CD4-positive, alpha-beta T cell treated with Interleukin-15 for 1 hour (primary cell): ENCODE measurements at regions not wholly inside any gene's neighbourhood (a gene's known extent, or its start where the extent isn't known, plus 50 kb on each side); places are given as distances from the start of the nearest gene placed in this dataset.

ENCODE experiments used
- DNase-seq: peaks from one replicate; pipeline ENCODE4 v3.0.0-alpha.2; 2020

DNA sequence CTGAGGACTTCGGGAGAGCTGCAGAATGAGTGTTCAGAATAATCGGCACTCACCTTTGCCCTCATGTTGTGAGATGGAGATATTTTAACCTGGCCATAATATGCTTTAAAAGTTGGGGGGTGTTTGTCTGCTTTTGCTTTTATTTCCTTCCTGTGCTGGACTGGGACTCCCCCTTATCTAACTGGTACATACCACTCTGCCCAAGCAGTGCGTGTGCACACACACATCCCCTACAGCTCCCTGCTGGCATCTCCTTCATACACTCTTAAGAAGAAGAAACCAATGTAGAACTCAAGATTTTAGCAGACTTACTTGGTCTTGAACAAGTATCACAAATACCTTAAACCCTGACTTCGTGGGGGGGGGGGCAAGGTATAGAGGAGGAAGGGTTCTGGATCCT lies 146.2 kb upstream of the DMRT1 start:
- no peak for DNase-seq

DNA sequence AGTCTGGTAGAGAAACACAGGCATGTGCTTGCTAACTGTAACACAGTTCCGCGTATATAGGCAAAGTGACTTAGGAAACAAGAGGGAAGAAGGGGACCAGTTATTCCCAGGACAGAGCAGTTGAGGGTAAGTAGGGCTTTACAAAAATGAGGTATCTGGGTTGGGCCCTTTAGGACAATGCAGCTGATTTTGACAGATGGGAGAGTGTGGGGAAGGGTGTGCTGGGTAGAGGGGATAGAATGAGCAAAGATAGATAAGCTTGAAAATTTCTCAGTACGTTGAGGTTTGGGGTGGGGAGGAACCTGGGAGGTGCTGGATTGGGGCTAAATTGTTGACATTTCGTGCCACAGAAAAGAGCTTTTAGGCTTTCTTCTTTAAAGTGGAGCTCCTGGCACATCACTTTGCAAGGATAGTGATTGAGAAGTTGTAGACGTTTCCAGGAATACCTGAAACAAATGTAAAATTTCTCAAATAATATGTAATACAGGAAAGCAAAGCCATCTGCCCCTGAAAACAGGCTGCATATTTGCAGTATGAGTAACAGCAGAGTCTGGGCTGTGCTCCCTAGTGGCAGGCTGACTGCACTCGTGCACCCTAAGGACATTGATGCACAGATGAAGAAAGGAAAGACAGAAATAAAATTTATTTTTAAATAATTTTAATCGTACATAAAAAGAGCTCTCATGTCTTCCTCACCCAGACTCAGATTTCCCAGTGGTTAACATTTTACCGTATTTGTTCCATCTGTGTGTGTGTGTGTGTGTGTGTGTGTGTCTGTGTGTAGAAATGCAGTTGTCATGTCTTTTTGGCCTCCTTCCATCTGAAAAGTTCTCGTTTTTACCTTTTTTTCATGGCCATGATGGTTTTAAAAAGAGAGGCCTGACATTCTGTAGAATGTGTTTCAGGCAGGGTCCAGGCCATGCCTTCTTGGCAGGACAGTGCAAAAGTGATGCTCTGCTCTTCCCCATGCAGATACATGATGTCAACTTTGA lies 144.9 kb upstream of the DMRT1 start:
- no peak for DNase-seq

DNA sequence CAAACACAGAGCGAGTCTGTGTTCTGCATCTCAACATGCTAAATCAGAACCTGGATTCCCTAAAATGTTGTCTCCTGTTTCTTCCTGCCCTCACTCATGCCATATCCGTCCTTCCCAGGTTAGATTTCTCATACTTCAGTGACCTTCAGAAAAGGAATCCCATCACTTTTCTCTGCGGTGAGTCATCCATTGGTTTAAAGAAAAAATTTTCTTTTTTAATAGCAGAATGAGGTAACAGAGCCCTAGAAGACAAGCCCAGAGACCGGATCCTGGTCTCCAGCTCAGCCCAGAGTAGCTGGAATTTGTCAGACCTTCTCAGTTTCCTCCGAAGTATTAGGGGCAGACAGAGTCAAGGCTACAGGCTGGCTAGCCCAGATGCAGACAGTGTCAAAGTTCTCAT lies 143.2 kb upstream of the DMRT1 start:
- no peak for DNase-seq

DNA sequence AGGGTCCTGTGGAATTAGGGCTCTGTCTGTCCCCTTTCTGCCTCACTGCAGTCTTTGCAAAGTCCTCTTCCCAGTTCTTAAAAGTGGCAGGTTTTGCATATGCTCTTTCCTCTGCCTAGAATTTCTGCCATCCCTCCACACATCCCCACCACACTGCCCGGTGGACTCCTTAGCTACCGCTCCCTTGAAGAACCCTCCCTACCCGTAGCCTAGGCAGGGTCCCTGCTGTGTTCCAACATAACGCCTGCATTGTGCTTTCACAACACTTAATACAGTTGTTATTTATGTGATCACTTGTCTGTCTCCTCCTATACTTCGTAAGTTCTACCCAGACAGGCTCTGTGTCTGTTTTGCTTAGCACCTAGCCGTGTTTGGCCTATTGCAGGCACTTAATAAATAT lies 142.5 kb upstream of the DMRT1 start:
- no peak for DNase-seq

DNA sequence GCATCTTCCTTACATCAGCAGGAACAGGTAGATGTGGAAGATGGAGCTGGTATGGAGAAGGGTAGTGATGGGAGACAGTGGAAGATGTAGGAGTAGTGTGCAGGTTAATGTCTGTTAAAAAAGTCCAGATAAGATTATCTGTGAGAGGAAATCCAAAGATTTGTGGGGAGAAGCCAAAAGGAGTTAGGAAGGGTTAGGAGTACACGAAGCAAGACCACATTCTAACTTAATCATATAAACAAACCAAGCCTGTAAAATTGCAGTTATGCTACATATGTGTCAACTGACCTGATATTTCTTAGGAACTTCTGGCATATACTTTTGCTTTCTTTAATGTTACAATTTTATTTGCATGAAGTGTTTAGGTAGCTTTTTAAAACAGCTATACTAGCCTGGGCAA lies 142.1 kb upstream of the DMRT1 start:
- DNase-seq, result no peak

DNA sequence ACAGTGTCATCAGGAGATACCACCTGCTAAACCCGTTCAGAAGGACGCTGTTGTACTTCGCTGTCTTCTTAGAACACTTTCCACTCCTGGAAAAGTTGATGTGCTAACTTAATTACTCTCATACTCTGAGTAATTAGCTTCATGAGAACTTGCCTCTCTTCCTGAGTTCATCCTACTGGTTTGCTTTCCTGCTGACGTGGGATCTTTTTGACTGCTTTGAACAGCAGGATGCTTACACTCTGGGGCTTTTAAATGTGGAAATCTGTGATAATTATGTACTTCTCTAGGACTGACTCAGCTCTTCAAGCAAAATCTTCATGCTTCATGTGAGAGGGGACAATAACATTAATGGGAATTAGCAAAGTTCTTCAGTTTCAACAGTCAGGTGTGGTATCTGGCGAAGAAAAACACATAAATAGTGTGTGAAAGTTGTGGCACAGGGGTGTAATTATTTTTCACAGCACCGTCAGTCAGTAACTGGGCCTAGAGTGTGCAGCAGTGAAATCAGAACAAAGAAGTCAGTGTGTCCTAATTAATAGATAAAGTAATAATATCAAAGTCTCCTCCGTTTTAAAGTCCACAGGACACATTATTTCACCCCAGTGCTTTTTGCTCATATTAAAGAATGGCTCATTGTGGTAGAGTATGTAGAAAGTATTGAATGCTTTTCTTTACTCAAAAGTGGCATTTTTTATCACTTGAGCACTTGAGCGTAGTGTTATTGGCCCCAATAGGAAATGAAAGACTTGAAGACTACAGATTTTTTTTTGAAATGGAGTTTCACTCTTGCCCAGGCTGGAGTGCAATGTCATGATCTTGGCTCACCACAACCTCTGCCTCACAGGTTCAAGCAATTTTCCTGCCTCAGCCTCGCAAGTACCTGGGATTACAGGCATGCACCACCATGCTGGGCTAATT lies 140.9 kb upstream of the DMRT1 start:
- DNase-seq, result no peak

DNA sequence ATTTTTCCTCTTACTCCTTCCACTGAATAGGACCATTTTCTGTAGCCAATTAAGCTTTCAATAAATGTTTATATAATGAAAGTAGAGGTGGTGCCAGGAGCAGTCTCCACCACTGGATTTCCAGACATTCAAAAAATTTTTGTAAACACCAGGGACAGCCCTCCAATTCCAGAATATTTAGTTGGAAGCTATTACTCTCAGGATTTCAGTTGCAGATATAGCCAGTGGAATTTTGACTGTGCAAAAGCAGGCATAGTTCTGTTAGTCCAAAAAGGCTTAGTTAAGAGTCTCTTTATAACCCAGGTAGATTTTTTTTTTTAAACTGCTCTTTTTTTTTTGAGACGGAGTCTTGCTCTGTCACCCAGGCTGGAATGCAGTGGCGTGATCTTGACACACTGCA lies 138.1 kb upstream of the DMRT1 start:
- no peak for DNase-seq

DNA sequence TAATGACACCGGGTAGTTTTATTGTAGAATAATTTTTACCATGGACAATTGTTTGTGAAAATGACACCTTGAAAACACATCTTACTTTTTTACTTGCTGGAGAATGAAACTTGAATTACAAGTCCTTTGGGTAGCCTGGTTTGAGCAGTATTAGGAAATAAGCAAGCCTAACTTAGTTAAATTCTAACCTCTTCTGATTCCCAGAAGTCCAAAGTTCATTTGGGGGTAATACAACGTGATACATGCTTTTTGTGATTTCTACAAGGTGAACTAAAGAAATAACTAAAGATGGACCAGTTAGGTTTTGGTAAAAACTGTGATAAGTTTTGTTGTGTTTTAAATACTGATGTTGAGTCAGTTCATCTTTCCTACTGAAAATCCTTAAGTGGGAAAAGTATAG lies 135.4 kb upstream of the DMRT1 start:
- no peak for DNase-seq

DNA sequence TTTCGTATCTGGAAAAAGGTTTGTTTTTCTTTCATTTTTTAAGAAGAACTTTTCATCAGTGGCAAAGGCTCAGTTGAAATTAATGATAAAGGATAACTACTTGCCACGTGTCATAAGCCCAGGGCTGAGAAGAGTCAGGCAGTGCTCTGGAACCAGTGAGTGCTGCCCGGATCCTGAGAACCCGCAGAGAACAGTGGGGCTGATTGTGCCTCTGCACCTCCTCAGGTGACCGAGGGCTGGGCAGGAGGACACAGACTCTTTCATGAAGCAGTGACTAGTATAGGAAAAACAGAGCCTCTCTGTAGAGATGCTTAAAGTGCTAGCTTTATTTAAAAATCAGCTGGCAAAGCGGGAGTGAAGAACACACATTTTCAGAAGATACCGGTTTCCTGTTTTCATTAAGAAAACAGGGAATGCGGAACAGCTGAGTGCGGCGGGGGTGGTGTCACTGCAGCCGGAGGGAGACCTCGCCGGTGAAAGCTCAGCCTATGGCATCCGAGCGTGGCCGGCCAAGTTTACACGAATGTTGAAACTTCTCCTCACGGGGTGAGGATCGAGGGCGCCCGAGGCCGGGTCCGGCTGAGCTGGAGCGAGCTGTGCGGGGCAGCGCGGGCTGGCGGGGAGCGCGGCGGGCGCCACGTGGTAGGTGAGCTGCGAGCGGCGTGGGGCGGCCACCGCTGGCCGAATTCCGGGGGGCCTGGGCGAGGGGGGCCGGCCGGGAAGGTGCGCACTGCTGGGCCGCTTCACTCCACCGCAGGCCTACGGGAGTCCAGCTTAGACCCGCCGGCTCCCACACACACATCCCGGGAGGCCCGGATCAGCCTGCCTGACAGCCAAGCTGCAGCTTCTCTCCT lies 134.7 kb upstream of the DMRT1 start:
- DNase-seq, result no peak

DNA sequence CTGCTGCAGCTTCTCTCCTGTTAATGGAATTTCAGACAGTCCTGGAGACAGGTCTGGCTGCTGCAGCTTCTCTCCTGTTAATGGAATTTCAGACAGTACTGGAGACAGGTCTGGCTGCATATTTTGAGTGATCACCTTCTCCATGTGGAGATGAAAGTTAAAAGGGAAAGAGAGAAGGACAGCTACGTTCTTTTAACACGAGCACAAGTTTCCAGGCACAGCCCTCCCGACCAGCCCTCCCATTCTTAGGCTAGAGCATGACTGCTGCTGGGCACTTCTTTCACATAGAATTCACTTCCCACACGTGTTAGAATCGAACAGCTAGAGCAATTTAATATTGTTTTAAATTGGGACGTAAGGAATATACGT lies 133.3 kb upstream of the DMRT1 start:
- no peak for DNase-seq

DNA sequence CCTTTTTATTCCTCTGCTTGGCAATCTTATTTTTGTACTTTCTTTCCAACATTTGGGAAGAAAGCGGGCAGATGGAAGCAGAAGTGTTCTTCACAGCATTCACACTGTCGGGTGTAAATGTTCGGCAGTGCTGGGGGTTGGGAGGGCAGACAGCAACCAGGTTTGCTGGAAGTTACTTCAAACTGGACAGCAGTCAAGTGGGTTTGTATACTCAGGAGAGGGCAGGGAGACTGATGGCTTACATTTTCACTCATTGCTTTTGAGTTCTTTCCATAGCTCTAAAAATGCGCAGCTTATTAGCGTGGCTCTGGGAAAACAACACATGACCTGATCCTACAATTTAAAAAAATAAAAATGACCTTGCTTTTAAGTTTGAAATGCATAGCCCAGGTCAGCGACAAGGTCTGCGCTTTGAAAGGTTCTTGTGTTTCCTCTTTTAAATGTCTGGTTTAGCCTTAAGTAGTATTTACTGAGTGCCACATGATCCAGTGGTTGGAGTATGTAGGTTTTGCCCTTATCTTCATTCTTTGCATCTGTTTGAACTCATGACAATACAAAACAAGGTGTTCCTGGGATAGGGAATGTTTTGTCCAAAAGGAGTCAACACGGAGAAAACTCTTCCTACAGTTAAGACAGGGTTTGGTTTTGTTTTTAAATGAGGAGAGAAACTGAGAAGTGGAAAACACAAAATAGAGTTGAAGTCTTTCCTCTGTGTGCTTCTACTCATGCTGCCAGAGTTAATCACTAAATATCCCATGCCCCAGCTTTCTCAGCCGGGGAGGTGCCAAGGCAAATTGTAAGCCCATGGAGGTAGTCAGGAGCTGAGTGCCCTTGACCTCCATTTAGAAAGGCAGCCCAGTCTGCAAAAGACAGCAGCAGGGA lies 132.7 kb upstream of the DMRT1 start:
- no peak for DNase-seq

DNA sequence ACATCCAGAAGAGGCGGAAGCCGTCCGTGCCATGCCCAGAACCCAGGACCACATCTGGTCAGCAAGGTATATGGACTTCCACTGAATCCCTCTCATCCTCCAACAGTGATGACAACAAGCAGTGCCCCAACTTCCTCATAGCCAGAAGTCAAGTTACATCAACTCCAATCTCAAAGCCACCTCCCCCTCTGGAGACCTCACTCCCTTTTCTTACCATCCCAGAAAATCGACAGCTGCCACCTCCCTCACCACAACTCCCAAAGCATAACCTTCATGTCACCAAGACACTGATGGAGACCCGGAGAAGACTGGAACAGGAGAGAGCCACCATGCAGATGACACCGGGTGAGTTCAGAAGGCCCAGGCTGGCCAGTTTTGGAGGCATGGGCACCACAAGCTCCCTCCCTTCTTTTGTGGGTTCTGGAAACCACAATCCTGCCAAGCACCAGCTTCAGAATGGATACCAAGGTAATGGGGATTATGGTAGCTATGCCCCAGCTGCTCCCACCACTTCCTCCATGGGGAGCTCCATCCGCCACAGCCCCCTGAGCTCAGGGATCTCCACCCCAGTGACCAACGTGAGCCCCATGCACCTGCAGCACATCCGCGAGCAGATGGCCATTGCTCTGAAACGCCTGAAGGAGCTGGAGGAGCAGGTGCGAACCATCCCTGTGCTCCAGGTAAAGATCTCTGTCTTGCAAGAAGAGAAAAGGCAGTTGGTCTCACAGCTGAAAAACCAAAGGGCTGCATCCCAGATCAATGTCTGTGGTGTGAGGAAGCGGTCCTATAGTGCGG lies 130.3 kb upstream of the DMRT1 start:
- no peak for DNase-seq

DNA sequence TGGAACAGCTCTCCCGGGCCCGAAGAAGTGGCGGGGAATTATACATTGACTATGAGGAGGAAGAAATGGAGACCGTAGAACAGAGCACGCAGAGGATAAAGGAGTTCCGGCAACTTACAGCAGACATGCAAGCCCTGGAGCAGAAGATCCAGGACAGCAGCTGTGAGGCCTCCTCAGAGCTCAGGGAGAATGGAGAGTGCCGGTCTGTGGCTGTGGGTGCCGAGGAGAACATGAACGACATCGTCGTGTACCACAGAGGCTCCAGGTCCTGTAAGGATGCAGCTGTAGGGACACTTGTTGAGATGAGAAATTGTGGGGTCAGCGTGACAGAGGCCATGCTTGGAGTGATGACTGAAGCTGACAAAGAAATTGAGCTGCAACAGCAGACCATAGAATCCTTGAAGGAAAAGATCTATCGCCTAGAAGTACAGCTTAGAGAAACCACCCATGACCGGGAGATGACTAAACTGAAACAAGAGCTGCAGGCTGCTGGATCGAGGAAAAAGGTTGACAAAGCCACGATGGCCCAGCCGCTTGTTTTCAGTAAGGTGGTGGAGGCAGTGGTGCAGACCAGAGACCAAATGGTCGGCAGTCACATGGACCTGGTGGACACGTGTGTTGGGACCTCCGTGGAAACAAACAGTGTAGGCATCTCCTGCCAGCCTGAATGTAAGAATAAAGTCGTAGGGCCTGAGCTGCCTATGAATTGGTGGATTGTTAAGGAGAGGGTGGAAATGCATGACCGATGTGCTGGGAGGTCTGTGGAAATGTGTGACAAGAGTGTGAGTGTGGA lies 129.5 kb upstream of the DMRT1 start:
- DNase-seq, result no peak

DNA sequence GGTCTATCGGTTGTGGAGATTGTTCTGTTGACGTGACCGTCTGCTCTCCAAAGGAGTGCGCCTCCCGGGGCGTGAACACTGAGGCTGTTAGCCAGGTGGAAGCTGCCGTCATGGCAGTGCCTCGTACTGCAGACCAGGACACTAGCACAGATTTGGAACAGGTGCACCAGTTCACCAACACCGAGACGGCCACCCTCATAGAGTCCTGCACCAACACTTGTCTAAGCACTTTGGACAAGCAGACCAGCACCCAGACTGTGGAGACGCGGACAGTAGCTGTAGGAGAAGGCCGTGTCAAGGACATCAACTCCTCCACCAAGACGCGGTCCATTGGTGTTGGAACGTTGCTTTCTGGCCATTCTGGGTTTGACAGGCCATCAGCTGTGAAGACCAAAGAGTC lies 128.9 kb upstream of the DMRT1 start:
- DNase-seq, result no peak

DNA sequence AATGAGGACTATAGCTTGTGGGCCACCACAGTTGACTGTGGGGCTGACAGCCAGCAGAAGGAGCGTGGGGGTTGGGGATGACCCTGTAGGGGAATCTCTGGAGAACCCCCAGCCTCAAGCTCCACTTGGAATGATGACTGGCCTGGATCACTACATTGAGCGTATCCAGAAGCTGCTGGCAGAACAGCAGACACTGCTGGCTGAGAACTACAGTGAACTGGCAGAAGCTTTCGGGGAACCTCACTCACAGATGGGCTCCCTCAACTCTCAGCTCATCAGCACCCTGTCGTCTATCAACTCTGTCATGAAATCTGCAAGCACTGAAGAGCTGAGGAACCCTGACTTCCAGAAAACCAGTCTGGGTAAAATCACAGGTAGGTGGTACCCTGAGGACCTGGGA lies 128.4 kb upstream of the DMRT1 start:
- no peak for DNase-seq

DNA sequence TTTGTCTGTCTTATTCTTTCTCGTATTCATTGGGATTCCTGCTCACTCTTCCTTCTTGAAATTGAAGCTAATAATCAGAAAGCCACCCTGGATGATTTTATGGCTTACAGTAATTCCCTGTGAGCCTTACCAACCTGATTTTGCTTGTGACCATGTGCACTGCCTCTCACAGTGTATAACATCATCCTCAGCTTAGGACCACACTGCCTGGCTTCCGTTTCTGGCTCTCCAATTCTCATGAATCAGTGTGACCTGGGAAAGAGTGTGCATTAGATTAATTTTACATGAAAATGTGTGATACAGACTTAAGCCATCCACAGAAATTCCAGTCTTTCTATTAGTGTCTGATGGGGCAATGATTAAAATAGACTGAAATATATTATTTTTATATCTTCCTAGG lies 126.8 kb upstream of the DMRT1 start:
- no peak for DNase-seq

DNA sequence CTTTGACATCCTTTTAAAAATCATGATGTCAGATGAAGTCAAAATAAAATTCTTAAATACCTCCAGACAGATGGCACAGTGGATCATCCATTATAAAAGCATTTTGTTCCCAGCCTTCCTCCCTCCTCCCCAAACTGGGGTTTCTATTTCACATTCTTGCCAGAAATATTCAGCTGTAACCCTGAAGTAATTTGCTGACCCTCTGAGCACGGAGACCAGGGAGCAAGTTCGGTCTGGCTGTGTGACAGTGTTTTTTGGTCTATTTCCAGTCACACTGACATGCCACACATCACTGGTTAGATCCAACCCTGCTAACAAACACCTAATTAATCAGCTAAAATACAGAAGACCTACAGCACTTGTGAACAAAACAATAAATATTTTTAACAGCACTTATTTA lies 126.2 kb upstream of the DMRT1 start:
- DNase-seq, result no peak

DNA sequence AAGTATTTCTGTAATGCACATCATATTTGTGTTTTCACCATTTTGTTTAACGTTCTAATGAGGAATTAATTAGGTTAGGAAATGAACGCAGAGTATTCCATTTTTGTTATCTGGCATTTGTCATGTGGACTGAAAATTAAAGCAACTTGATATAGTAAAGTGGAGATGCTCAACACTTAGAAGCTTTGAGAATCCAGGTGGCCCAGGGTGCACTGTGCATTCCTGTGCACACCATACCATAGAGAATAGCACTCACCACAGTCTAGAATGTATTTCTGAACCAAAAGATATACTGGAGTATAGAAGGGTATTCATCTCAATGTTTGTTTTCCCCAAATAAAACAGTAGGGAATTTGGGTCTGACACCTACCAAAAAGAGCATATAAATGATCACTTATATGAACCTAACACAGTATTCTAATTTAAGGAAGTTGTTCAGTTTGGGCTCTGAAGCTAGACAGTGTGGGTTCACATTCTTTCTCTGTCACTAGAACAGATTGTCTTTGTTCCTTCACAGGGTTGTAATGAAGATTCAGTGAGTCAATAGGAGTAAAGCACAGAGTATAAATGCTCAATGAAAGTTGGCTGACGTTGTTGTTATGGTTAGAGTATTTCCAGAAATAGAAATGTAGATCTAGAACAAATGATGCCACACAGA lies 125.6 kb upstream of the DMRT1 start:
- no peak for DNase-seq

DNA sequence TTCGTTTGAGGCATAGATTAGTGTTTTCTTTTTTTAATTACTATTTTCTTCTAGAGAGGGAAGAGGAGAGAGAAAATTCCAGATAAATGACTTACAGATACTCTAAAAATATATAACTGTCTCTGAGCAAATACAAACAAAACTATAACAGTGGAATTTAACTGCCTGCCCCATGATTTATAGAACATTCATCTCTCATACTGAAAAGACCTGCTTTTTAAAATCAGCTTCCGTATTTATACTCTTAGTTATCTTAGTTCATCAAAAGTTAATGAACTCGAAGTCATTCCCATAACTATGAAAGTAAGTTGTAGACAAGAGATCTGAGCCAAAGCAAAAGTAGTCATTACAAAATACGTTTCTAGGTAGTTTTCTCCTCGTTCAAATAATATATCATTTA lies 123.8 kb upstream of the DMRT1 start:
- no peak for DNase-seq
